ENCODE measurements at regions not wholly inside any gene's neighbourhood (a gene's known extent, or its start where the extent isn't known, plus 50 kb on each side); places are given as distances from the start of the nearest gene placed in this dataset.

DNA sequence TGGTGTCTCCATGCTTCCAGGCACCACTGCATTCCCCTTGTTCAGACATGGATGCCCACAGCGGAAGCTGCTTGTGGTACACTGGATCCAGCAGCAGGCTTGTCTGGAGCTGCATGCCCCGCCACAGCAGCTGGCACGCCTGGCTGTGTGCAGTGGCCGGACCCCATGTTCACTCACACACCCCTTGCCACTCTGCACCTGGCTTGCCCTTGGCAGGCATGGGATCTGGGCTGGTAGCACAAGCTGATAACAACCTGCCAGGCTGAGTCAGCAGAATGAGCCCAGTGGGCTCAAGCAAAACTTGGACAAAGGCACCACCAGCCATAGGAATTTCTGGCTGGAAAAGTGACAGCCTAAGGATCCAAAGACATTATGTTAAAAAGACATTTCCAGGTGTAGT is 91.8 kb upstream of the TMEM168 start:
- Histone ChIP-seq H3K27me3 (ENCODE audit: low read length) (no peaks in the 10 kb centered on the region), H3K9me3 (ENCODE audit: low read length) (no peaks in the 10 kb centered on the region), H3K36me3 (ENCODE audit: insufficient read depth, low read length) (0 out of 2 replicates have a peak, but pooled peaks cover 7% of the 10 kb centered on the region), H3K27ac (ENCODE audit: low read length) (no peak overlapping the region), H4K20me1 (ENCODE audit: insufficient read depth, low read depth, low read length) (peaks cover 8% of the 10 kb centered on the region), H3K9ac (ENCODE audit: low read length) (no peak overlapping the region), H2AFZ (ENCODE audit: low read length) (no peak overlapping the region), H3K4me2 (ENCODE audit: low read depth, low read length, poor library complexity, severe bottlenecking) (no peak overlapping the region), H3K4me1 (ENCODE audit: low read length) (no peaks in the 10 kb centered on the region), H3K9me2 (replicated peaks; ENCODE audit: insufficient read depth, low read length) (no peaks in the 10 kb centered on the region), H3K4me3 (ENCODE audit: low read length) (no peak overlapping the region), H3K79me2 (ENCODE audit: low read length) (peaks cover 11% of the 10 kb centered on the region; the same call in 1 of the 2 replicates)
- DNase-seq: no peak

GRCh38 chr7:112880818-112881418 is 90.7 kb upstream of the TMEM168 start:
- Histone ChIP-seq H3K4me2 (ENCODE audit: low read depth, low read length, poor library complexity, severe bottlenecking) (no peak overlapping the region), H3K4me1 (ENCODE audit: low read length) (no peaks in the 10 kb centered on the region), H2AFZ (ENCODE audit: low read length) (no peak overlapping the region), H3K27ac (ENCODE audit: low read length) (no peak overlapping the region), H3K9me3 (ENCODE audit: low read length) (no peaks in the 10 kb centered on the region), H3K4me3 (ENCODE audit: low read length) (no peak overlapping the region), H4K20me1 (ENCODE audit: insufficient read depth, low read depth, low read length) (peaks cover 8% of the 10 kb centered on the region), H3K27me3 (ENCODE audit: low read length) (no peaks in the 10 kb centered on the region), H3K9me2 (replicated peaks; ENCODE audit: insufficient read depth, low read length) (no peaks in the 10 kb centered on the region), H3K9ac (ENCODE audit: low read length) (no peak overlapping the region), H3K36me3 (ENCODE audit: insufficient read depth, low read length) (no peaks in the 10 kb centered on the region), H3K79me2 (ENCODE audit: low read length) (peaks cover 4% of the 10 kb centered on the region; the same call in 1 of the 2 replicates)
- DNase-seq: no peak

GRCh38 chr7:112877691-112878460 is 87.7 kb upstream of the TMEM168 start:
- peaks cover 12% of the 10 kb centered on the region for H3K79me2 ChIP-seq (ENCODE audit: low read length)
- no peak overlapping the region for H3K27ac ChIP-seq (ENCODE audit: low read length)
- H3K9ac ChIP-seq (ENCODE audit: low read length): no peak overlapping the region
- H2AFZ ChIP-seq (ENCODE audit: low read length): no peak overlapping the region
- peaks cover 23% of the 10 kb centered on the region for H4K20me1 ChIP-seq (ENCODE audit: insufficient read depth, low read depth, low read length)
- no peaks in the 10 kb centered on the region for H3K9me2 ChIP-seq (replicated peaks; ENCODE audit: insufficient read depth, low read length)
- H3K4me2 ChIP-seq (ENCODE audit: low read depth, low read length, poor library complexity, severe bottlenecking): no peak overlapping the region
- H3K4me1 ChIP-seq (ENCODE audit: low read length): peaks cover 10% of the 10 kb centered on the region
- H3K36me3 ChIP-seq (ENCODE audit: insufficient read depth, low read length): no peaks in the 10 kb centered on the region
- H3K4me3 ChIP-seq (ENCODE audit: low read length): no peak overlapping the region
- no peaks in the 10 kb centered on the region for H3K9me3 ChIP-seq (ENCODE audit: low read length)
- no peak for DNase-seq
- H3K27me3 ChIP-seq (ENCODE audit: low read length): no peaks in the 10 kb centered on the region

DNA sequence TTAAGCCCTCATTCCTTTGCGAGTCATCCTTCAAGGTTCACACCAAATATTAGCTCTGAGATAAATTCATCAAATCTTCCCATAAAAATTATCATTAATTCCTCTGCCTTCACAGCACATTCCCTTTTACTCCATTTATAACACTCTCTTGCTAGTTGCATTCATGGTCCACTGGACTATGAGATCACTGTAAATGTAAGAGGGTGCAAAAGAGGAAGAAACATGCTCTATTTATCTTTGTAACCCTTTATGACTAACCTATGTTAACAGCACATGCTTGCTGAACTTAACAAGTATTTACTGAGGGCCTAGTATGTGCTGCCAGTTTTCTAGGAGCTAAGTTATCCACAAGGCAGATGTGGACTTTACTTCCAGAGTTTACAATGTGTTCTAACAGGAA is 86.7 kb upstream of the TMEM168 start:
- H3K4me3 ChIP-seq (ENCODE audit: low read length): no peak overlapping the region
- H3K4me1 ChIP-seq (ENCODE audit: low read length): peaks cover 10% of the 10 kb centered on the region
- H3K9me2 ChIP-seq (replicated peaks; ENCODE audit: insufficient read depth, low read length): no peaks in the 10 kb centered on the region
- no peak overlapping the region for H3K9ac ChIP-seq (ENCODE audit: low read length)
- H2AFZ ChIP-seq (ENCODE audit: low read length): no peak overlapping the region
- no peak overlapping the region for H3K27ac ChIP-seq (ENCODE audit: low read length)
- no peaks in the 10 kb centered on the region for H3K36me3 ChIP-seq (ENCODE audit: insufficient read depth, low read length)
- H3K9me3 ChIP-seq (ENCODE audit: low read length): no peaks in the 10 kb centered on the region
- no peak for DNase-seq
- H4K20me1 ChIP-seq (ENCODE audit: insufficient read depth, low read depth, low read length): peaks cover 33% of the 10 kb centered on the region
- H3K4me2 ChIP-seq (ENCODE audit: low read depth, low read length, poor library complexity, severe bottlenecking): no peak overlapping the region
- H3K79me2 ChIP-seq (ENCODE audit: low read length): peaks cover 19% of the 10 kb centered on the region
- H3K27me3 ChIP-seq (ENCODE audit: low read length): no peaks in the 10 kb centered on the region

DNA sequence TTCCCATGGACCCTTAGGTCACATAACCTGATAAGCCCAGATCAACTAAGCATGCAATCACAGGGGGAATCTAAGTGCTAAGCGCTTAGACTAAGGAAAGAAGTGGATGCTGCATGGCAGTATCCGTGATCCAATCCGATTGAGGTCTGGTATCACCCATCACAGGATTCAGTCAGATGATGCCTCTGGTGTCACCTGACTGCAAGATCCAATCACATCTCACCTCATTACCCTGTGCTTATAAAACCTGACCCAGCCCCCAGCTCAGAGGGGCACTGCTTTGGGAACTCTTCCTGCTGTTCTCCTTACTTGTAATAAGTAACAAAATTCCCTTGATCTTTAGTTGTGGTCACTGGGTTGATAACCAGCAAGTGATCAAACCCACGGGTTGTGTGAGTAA is 84.7 kb upstream of the TMEM168 start:
- Histone ChIP-seq H3K9me3 (ENCODE audit: low read length) (no peaks in the 10 kb centered on the region), H4K20me1 (ENCODE audit: insufficient read depth, low read depth, low read length) (peaks cover 43% of the 10 kb centered on the region), H3K4me1 (ENCODE audit: low read length) (peaks cover 10% of the 10 kb centered on the region), H3K9me2 (replicated peaks; ENCODE audit: insufficient read depth, low read length) (no peaks in the 10 kb centered on the region), H3K27ac (ENCODE audit: low read length) (no peak overlapping the region), H3K27me3 (ENCODE audit: low read length) (no peaks in the 10 kb centered on the region), H3K4me3 (ENCODE audit: low read length) (no peak overlapping the region), H3K79me2 (ENCODE audit: low read length) (peaks cover 21% of the 10 kb centered on the region), H2AFZ (ENCODE audit: low read length) (no peak overlapping the region), H3K4me2 (ENCODE audit: low read depth, low read length, poor library complexity, severe bottlenecking) (no peak overlapping the region), H3K9ac (ENCODE audit: low read length) (no peak overlapping the region), H3K36me3 (ENCODE audit: insufficient read depth, low read length) (no peaks in the 10 kb centered on the region)
- DNase-seq: no peak

DNA sequence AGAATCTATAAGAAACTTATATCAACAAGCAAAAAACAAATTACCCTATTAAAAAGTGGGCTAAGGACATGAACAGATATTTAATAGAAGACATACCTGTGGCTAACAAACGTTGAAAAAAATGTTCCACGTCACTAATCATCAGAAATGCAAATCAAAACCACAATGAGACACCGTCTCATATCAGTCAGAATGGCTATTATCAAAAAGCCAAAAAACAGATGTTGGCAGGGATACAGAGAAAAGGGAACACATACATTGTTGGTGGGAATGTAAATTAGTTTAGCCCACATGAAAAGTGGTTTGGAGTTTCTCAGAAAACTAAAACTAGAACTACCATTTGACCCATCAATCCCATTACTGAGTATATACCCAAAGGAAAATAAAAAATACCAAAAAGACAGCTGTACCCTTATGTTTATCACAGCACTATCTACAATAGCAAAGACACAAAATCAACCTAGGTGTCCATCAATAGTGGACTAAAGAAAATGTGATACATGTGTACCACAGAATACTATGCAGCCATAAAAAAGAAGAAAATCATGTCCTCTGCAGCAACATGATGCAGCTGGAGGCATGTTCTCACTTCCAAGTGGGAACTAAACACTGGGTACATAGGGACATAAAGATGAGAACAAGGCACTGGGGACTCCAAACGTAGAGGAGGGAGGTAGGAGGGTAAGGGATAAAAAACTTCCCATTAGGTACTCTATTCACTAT is 83.8 kb upstream of the TMEM168 start:
- Histone ChIP-seq H3K27ac (ENCODE audit: low read length) (no peak overlapping the region), H3K4me2 (ENCODE audit: low read depth, low read length, poor library complexity, severe bottlenecking) (no peak overlapping the region), H2AFZ (ENCODE audit: low read length) (no peak overlapping the region), H3K9me3 (ENCODE audit: low read length) (no peaks in the 10 kb centered on the region), H4K20me1 (ENCODE audit: insufficient read depth, low read depth, low read length) (peaks cover 41% of the 10 kb centered on the region), H3K4me3 (ENCODE audit: low read length) (no peak overlapping the region), H3K27me3 (ENCODE audit: low read length) (no peaks in the 10 kb centered on the region), H3K9ac (ENCODE audit: low read length) (no peak overlapping the region), H3K79me2 (ENCODE audit: low read length) (peaks cover 22% of the 10 kb centered on the region), H3K36me3 (ENCODE audit: insufficient read depth, low read length) (no peaks in the 10 kb centered on the region), H3K9me2 (replicated peaks; ENCODE audit: insufficient read depth, low read length) (no peaks in the 10 kb centered on the region), H3K4me1 (ENCODE audit: low read length) (peaks cover 10% of the 10 kb centered on the region)
- DNase-seq: peak; percentile 44

DNA sequence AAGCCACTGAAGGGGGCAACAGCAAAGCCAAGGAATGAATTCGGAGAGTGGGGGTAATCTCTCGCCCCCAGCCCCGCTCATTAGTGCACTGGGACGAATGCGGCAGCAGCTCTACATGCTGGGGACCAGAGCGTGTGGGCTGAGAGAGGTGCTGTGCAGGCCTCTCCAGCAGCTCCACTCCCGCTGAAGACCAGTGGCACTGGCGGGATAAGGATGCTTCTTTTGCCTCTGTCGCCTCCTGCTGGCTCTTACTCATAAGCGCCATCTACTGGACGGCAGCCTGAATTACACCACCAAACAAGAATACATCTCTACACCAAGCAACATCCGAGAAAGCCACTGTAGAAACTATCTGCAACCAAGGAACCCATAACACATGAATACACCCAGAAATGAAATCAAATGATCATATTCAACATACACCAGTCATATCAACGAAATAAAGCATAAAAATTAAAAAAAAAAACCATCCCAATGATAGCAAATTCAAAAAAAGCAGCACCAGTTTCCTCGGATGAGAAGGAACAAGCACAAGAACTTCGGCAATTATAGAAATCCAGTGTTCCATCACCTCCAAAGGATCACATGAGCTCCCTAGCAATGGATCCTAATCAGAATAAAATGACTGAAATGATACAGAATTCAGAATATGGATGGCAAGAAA is 79.0 kb upstream of the TMEM168 start:
- H3K4me2 ChIP-seq (ENCODE audit: low read depth, low read length, poor library complexity, severe bottlenecking): no peak overlapping the region
- H3K79me2 ChIP-seq (ENCODE audit: low read length): peaks cover 58% of the 10 kb centered on the region
- H3K36me3 ChIP-seq (ENCODE audit: insufficient read depth, low read length): no peaks in the 10 kb centered on the region
- no peaks in the 10 kb centered on the region for H3K9me2 ChIP-seq (replicated peaks; ENCODE audit: insufficient read depth, low read length)
- H3K9ac ChIP-seq (ENCODE audit: low read length): no peak overlapping the region
- no peak overlapping the region for H2AFZ ChIP-seq (ENCODE audit: low read length)
- peaks cover 11% of the 10 kb centered on the region for H3K4me1 ChIP-seq (ENCODE audit: low read length)
- H3K27ac ChIP-seq (ENCODE audit: low read length): no peak overlapping the region
- peak; percentile 86 for DNase-seq
- no peaks in the 10 kb centered on the region for H3K27me3 ChIP-seq (ENCODE audit: low read length)
- no peak overlapping the region for H3K4me3 ChIP-seq (ENCODE audit: low read length)
- H4K20me1 ChIP-seq (ENCODE audit: insufficient read depth, low read depth, low read length): peaks cover 33% of the 10 kb centered on the region; the same call in 1 of the 2 replicates
- H3K9me3 ChIP-seq (ENCODE audit: low read length): no peaks in the 10 kb centered on the region

DNA sequence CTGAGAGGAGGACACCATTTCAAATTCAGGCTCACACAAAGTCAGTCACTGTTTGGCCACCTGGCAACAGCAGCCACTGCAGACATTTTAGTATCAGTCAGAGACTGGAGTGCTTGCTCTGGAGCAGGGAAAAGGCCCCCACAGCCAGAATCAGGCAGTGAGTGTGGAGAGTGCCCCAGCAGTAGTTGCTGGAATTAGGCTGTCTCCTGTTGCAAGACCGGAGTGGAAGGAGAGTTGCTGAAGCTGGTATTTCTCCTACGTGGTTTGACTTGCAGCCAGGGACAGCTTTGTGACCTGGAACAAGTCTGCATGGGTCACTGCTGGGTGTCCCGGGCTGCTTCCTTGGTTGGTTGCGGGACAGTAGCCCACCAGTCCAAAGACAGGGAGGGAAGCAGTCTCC is 78.4 kb upstream of the TMEM168 start:
- no peak for DNase-seq
- peaks cover 27% of the 10 kb centered on the region; the same call in 1 of the 2 replicates for H4K20me1 ChIP-seq (ENCODE audit: insufficient read depth, low read depth, low read length)

More for the DNA sequence above, 78.4 kb upstream of the TMEM168 start:
- Histone ChIP-seq H3K79me2 (ENCODE audit: low read length) (peaks cover 56% of the 10 kb centered on the region), H3K27ac (ENCODE audit: low read length) (no peak overlapping the region), H3K27me3 (ENCODE audit: low read length) (no peaks in the 10 kb centered on the region), H3K4me1 (ENCODE audit: low read length) (peaks cover 5% of the 10 kb centered on the region), H3K9ac (ENCODE audit: low read length) (no peak overlapping the region), H3K9me3 (ENCODE audit: low read length) (no peaks in the 10 kb centered on the region), H3K9me2 (replicated peaks; ENCODE audit: insufficient read depth, low read length) (no peaks in the 10 kb centered on the region), H3K4me2 (ENCODE audit: low read depth, low read length, poor library complexity, severe bottlenecking) (no peak overlapping the region), H3K36me3 (ENCODE audit: insufficient read depth, low read length) (no peaks in the 10 kb centered on the region), H3K4me3 (ENCODE audit: low read length) (no peak overlapping the region), H2AFZ (ENCODE audit: low read length) (no peak overlapping the region)

Measured in Karpas-422 (cell line).